Endodermal cell (in vitro differentiated cells): ENCODE measurements at regions not wholly inside any gene's neighbourhood (a gene's known extent, or its start where the extent isn't known, plus 50 kb on each side); places are given as distances from the start of the nearest gene placed in this dataset.

ENCODE experiments used
- DNase-seq: peaks from one replicate; pipeline ENCODE4 v3.0.0-alpha.2; 2017
- H3K27ac ChIP-seq: 2 replicates; pipeline ENCODE4 v1.5.1; 2013; ENCODE audit warnings: mild to moderate bottlenecking, low read depth, low read length, moderate library complexity
- H3K27me3 ChIP-seq: 2 replicates; pipeline ENCODE4 v1.6.1; 2013; ENCODE audit warnings: mild to moderate bottlenecking, low read length, moderate library complexity; ENCODE audit not compliant: insufficient read depth, control insufficient read depth, poor library complexity, severe bottlenecking
- H3K36me3 ChIP-seq: 2 replicates; pipeline ENCODE4 v1.7.0; 2013; ENCODE audit warnings: mild to moderate bottlenecking, low read length, moderate library complexity; ENCODE audit not compliant: control insufficient read depth, insufficient read depth
- H3K4me1 ChIP-seq: one replicate; pipeline ENCODE4 v1.7.0; 2013; ENCODE audit warnings: low read length; ENCODE audit not compliant: control insufficient read depth, insufficient read depth
- H3K4me3 ChIP-seq: 2 replicates; pipeline ENCODE4 v1.5.1; 2013; ENCODE audit warnings: mild to moderate bottlenecking, low read length, moderate library complexity
- H3K9ac ChIP-seq: 2 replicates; pipeline ENCODE4 v1.6.1; 2013; ENCODE audit warnings: mild to moderate bottlenecking, low read length, moderate library complexity; ENCODE audit not compliant: poor library complexity, severe bottlenecking; ENCODE audit errors: extremely low read depth
- H3K9me3 ChIP-seq: 2 replicates; pipeline ENCODE4 v1.6.1; 2013; ENCODE audit warnings: mild to moderate bottlenecking, low read length, moderate library complexity; ENCODE audit not compliant: control insufficient read depth
- H3K27ac Mint-ChIP-seq: 2 replicates; pipeline ENCODE4 v1.8.0; 2020; ENCODE audit warnings: mixed read lengths
- H3K27me3 Mint-ChIP-seq: 2 replicates; pipeline ENCODE4 v1.8.0; 2021; ENCODE audit warnings: mild to moderate bottlenecking, mixed read lengths; ENCODE audit not compliant: insufficient read depth
- H3K36me3 Mint-ChIP-seq: 2 replicates; pipeline ENCODE4 v1.8.0; 2020; ENCODE audit warnings: low read depth, mixed read lengths
- H3K4me1 Mint-ChIP-seq: 2 replicates; pipeline ENCODE4 v1.8.0; 2020; ENCODE audit warnings: mixed read lengths
- H3K4me3 Mint-ChIP-seq: 2 replicates; pipeline ENCODE4 v1.8.0; 2020; ENCODE audit warnings: mild to moderate bottlenecking, moderate library complexity, mixed read lengths
- H3K9me3 Mint-ChIP-seq: 2 replicates; pipeline ENCODE4 v1.8.0; 2020; ENCODE audit warnings: mild to moderate bottlenecking, mixed read lengths
- CTCF ChIP-seq: fragments of 200-600 bp; sonication (generic); conservative IDR thresholded peaks from 2 replicates; pipeline ENCODE4 v1.5.0; 2021; ENCODE audit warnings: antibody characterized with exemption, mild to moderate bottlenecking
- WGBS, 2 experiments: methylation state at CpG; one replicate each; pipeline versions ENCODE4 v1.1.5 to v1.1.7; 2013; ENCODE audit warnings: missing lambda C conversion rate in 2 of 2, mixed read lengths in 1 of 2; ENCODE audit not compliant: insufficient coverage in 1 of 2, insufficient read length in 1 of 2; 5-methylcytosine and 5-hydroxymethylcytosine counted together

- Histone ChIP-seq H3K9me3 (no peaks in the 10 kb centered on the region), H3K4me1 (no peaks in the 10 kb centered on the region), H3K4me3 (no peak overlapping the region), H3K36me3 (no peaks in the 10 kb centered on the region), H3K9ac (no peak overlapping the region), H3K27ac (no peak overlapping the region), H3K27me3 (peaks cover 25% of the 10 kb centered on the region)
- no peaks in the 10 kb centered on the region for H3K36me3 Mint-ChIP-seq
- H3K4me1 Mint-ChIP-seq = peaks cover 1% of the 10 kb centered on the region
- no peak overlapping the region for H3K27ac Mint-ChIP-seq
- no peak for DNase-seq
- peaks cover 6% of the 10 kb centered on the region for H3K9me3 Mint-ChIP-seq
- TF ChIP-seq CTCF = no peak
- H3K4me3 Mint-ChIP-seq = no peak overlapping the region
- 92% methylated on average over 1 of the region's 1 CpG; no CpG with 5 or more reads in 1 of the 2 experiments for WGBS, 2 experiments
- peaks cover 13% of the 10 kb centered on the region for H3K27me3 Mint-ChIP-seq
Measured at GRCh38 chrX:42484233-42484632, 293.7 kb downstream of the PPP1R2C start.

DNA sequence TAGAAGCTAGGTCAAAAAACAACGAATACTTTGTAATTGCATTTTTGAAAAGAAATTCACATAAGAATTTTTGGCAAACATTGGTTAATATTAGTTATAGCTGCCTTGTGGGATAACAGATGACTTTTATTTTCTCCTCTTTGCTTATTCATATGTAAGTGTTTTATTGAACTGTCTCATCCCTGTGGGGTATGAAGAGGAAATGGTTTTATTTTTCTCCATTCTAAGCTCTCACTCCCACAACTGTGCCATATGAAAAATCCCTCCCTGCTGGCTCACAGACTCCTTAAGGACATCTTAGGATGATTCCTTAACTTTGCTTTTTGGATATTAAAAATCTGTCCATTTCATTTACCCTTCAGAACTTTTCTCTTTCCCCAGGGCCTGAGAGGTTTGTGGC lies 300.6 kb downstream of the PPP1R2C start:
- H3K4me3 Mint-ChIP-seq = no peak overlapping the region
- no peak for DNase-seq
- peaks cover 34% of the 10 kb centered on the region for H3K9me3 Mint-ChIP-seq
- H3K27ac Mint-ChIP-seq = no peak overlapping the region
- peaks cover 5% of the 10 kb centered on the region for H3K27me3 ChIP-seq
- H3K9me3 ChIP-seq = peaks cover 6% of the 10 kb centered on the region
- peaks cover 3% of the 10 kb centered on the region for H3K36me3 Mint-ChIP-seq
- H3K4me1 ChIP-seq = no peaks in the 10 kb centered on the region
- H3K27me3 Mint-ChIP-seq = peaks cover 3% of the 10 kb centered on the region
- TF ChIP-seq CTCF = no peak
- H3K9ac ChIP-seq = no peak overlapping the region
- no peak overlapping the region for H3K27ac ChIP-seq
- H3K4me3 ChIP-seq = no peak overlapping the region
- 100% methylated on average over 1 of the region's 1 CpG; no CpG with 5 or more reads in 1 of the 2 experiments for WGBS, 2 experiments
- H3K4me1 Mint-ChIP-seq = no peaks in the 10 kb centered on the region
- no peaks in the 10 kb centered on the region for H3K36me3 ChIP-seq

DNA sequence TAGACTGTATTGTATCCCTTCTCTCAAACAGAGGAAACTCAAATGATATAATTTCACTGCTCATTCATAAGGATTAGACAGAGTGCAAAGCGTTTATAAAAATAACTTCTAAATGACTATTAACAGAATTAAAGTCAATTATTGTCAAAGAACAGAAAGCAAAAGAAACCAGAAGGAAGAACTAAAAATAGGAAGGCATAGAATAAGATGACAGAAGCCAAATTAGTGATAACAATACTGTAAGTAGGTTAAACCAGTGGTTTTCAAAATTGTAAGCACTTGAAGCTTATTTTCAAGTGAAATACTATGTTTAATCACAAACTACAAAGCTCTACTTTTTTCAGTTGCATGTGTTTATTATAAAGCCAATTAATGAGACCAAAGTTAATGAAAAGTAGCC lies 305.2 kb downstream of the PPP1R2C start:
- no peaks in the 10 kb centered on the region for H3K4me1 Mint-ChIP-seq
- Histone ChIP-seq H3K9ac (no peak overlapping the region), H3K4me3 (no peak overlapping the region), H3K27me3 (no peaks in the 10 kb centered on the region), H3K27ac (no peak overlapping the region), H3K36me3 (no peaks in the 10 kb centered on the region), H3K4me1 (no peaks in the 10 kb centered on the region), H3K9me3 (peaks cover 6% of the 10 kb centered on the region)
- H3K27ac Mint-ChIP-seq = no peak overlapping the region
- TF ChIP-seq CTCF = no peak
- no peaks in the 10 kb centered on the region for H3K27me3 Mint-ChIP-seq
- no peak for DNase-seq
- no CpG with 5 or more reads among the region's 1 CpG for WGBS, 2 experiments
- no peak overlapping the region for H3K4me3 Mint-ChIP-seq
- peaks cover 3% of the 10 kb centered on the region for H3K36me3 Mint-ChIP-seq
- H3K9me3 Mint-ChIP-seq = peaks cover 33% of the 10 kb centered on the region
